ENCODE measurements at regions not wholly inside any gene's neighbourhood (a gene's known extent, or its start where the extent isn't known, plus 50 kb on each side); places are given as distances from the start of the nearest gene placed in this dataset.

DNA sequence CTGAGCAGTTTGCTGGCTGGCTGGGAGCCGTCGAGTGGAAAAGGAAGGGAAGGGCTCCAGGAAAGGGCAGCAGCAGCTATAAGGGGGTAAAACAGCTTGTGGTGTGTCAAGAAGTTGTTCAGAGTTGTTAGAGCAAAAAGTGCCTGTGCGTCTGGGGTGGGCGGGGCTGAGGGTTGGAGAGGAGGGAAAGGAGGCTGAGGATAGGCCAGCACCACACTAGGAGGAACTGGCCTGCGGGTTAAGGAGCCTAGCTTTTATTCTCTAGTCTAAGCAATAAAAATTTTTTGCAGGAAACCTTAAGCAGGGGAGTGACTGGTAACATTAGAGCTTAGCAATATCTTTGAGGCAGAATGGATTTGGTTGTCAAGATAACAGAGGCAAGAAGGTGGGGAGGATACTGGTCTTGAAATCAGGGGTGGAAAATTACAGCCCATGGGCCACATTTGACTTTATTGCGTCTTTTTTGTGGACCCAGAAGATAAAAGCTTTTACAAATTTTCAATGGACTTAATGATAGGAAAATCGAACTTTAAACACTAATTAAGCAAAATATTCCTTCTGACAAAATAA lies 134.5 kb upstream of the AADACL2 start:
- H3K36me3 ChIP-seq (ENCODE audit: control insufficient read depth, insufficient read depth, low read length) = no peaks in the 10 kb centered on the region
- no peak overlapping the region; the same call in 1 of the 2 replicates for H3K4me2 ChIP-seq (ENCODE audit: insufficient read depth, low read length)
- FAIRE-seq (peak; percentile 73), DNase-seq (ENCODE audit: extremely low read depth in 1 of 4, low spot score in 3 of 4) (peak; percentile 15 to 63 (median 32)), ATAC-seq (peak; percentile 91)
- no peaks in the 10 kb centered on the region for H3K79me2 ChIP-seq (ENCODE audit: control insufficient read depth, insufficient read depth, low read length)
- H3K4me1 ChIP-seq (replicated peaks in 1 of 2; ENCODE audit: control insufficient read depth in 2 of 2, insufficient read depth in 2 of 2, low read length in 2 of 2) = peaks cover 2 to 4% of the 10 kb centered on the region in 2 experiments; a peak in 2 of 5 replicates
- intact Hi-C loops (cut with micrococcal nuclease) (no loop called here), in situ Hi-C loops (cut with MboI) (no loop called here)
- ChIA-PET POLR2A (interaction anchor here (1.0 kb wide), 1 partner anchor 25 kb away, joined by 4 read pairs; no protein-coding TSS in a partner anchor), CTCF (ENCODE audit: low intra/inter-chr PET ratio) (no interaction called here)
- TF ChIP-seq MAZ (CRISPR knock-in tag; conservative IDR thresholded peaks at IDR 0.05 in 1 of 2, IDR thresholded peaks at IDR 0.05 in 1 of 2) (0 out of 4 replicates have a peak, but pooled peaks of 1 of the 2 experiments have one; percentile 12), ARNT (IDR thresholded peaks at IDR 0.05) (peak in 1 of 2 experiments; percentile 86; a peak in 2 of 4 replicates), ARID1B (IDR thresholded peaks at IDR 0.05) (peak; percentile 26; the same call in 1 of the 2 replicates), CBFA2T3 (IDR thresholded peaks at IDR 0.05) (peak; percentile 51), RBM15 (IDR thresholded peaks at IDR 0.05; ENCODE audit: insufficient read depth, low read length) (no peak)
- WGBS (ENCODE audit: insufficient coverage, low coverage, missing lambda C conversion rate) = 4% methylated on average over 7 of the region's 7 CpGs
- no peak overlapping the region for H3K4me3 ChIP-seq
- BruUV-seq (replicated peaks) = no TSS peak
- no peaks in the 10 kb centered on the region for H3K9me3 ChIP-seq (replicated peaks; ENCODE audit: control insufficient read depth, insufficient read depth, low read depth, low read length)
- peak overlapping the region; percentile 76 for H2AFZ ChIP-seq (ENCODE audit: low read depth, low read length)
- H3K27ac ChIP-seq (ENCODE audit: extremely low read depth, low read depth, low read length) = peak overlapping the region; percentile 6; the same call in 1 of the 3 replicates
- H3K27me3 ChIP-seq (ENCODE audit: control insufficient read depth in 2 of 2, insufficient read depth in 2 of 2, low read length in 2 of 2) = no peaks in the 10 kb centered on the region
- H3K9me1 ChIP-seq (ENCODE audit: control insufficient read depth, insufficient read depth, low read length) = no peaks in the 10 kb centered on the region
- peak overlapping the region in 1 of 2 experiments; percentile 26; a peak in 1 of 4 replicates for H3K9ac ChIP-seq (ENCODE audit: insufficient read depth in 1 of 2, low read depth in 2 of 2, low read length in 2 of 2)
- no peaks in the 10 kb centered on the region for H4K20me1 ChIP-seq (replicated peaks; ENCODE audit: control insufficient read depth, insufficient read depth, low read length)

- in situ Hi-C loops (cut with MboI) (no loop called here), intact Hi-C loops (cut with micrococcal nuclease) (no loop called here)
- Histone ChIP-seq H3K4me3 (no peak overlapping the region), H3K9ac (ENCODE audit: insufficient read depth in 1 of 2, low read depth in 2 of 2, low read length in 2 of 2) (no peak overlapping the region), H3K27me3 (ENCODE audit: control insufficient read depth in 2 of 2, insufficient read depth in 2 of 2, low read length in 2 of 2) (no peaks in the 10 kb centered on the region), H3K9me3 (replicated peaks; ENCODE audit: control insufficient read depth, insufficient read depth, low read depth, low read length) (no peaks in the 10 kb centered on the region), H3K4me1 (replicated peaks in 1 of 2; ENCODE audit: control insufficient read depth in 2 of 2, insufficient read depth in 2 of 2, low read length in 2 of 2) (peaks cover 2 to 4% of the 10 kb centered on the region in 2 experiments; a peak in 2 of 5 replicates), H3K79me2 (ENCODE audit: control insufficient read depth, insufficient read depth, low read length) (no peaks in the 10 kb centered on the region), H3K36me3 (ENCODE audit: control insufficient read depth, insufficient read depth, low read length) (no peaks in the 10 kb centered on the region), H2AFZ (ENCODE audit: low read depth, low read length) (peak overlapping the region; percentile 57), H3K9me1 (ENCODE audit: control insufficient read depth, insufficient read depth, low read length) (no peaks in the 10 kb centered on the region), H4K20me1 (replicated peaks; ENCODE audit: control insufficient read depth, insufficient read depth, low read length) (no peaks in the 10 kb centered on the region), H3K27ac (ENCODE audit: extremely low read depth, low read depth, low read length) (no peak overlapping the region), H3K4me2 (ENCODE audit: insufficient read depth, low read length) (no peak overlapping the region)
- FAIRE-seq (no peak), DNase-seq (ENCODE audit: extremely low read depth in 1 of 4, low spot score in 3 of 4) (no peak), ATAC-seq (no peak)
- TF ChIP-seq ZC3H4 (CRISPR knock-in tag; IDR thresholded peaks at IDR 0.05; ENCODE audit: borderline replicate concordance) (no peak), KLF1 (tag; IDR thresholded peaks at IDR 0.05) (no peak), POLR2AphosphoS5 (IDR thresholded peaks at IDR 0.05; ENCODE audit: control insufficient read depth, insufficient read depth, low read depth, low read length) (no peak), PPARD (CRISPR knock-in tag; IDR thresholded peaks at IDR 0.05) (no peak), ZFPM2 (CRISPR knock-in tag; IDR thresholded peaks at IDR 0.05) (no peak), MCM5 (IDR thresholded peaks at IDR 0.05; ENCODE audit: low read depth) (no peak), IRF2 (CRISPR knock-in tag; IDR thresholded peaks at IDR 0.05) (no peak), USF2 (CRISPR knock-in tag; IDR thresholded peaks at IDR 0.05) (no peak), ZFP36 (IDR thresholded peaks at IDR 0.05; ENCODE audit: low read depth, low read length, partially characterized antibody) (no peak), ETS1 (conservative IDR thresholded peaks at IDR 0.05; ENCODE audit: control insufficient read depth, low read depth, low read length) (no peak)
- no TSS peak for BruUV-seq (replicated peaks)
- CTCF ChIA-PET (ENCODE audit: low intra/inter-chr PET ratio) = no interaction called here
- 21% methylated on average over 5 of the region's 5 CpGs for WGBS (ENCODE audit: insufficient coverage, low coverage, missing lambda C conversion rate)
- POLR2A ChIA-PET = interaction anchor here (1.1 kb wide), 1 partner anchor 12 kb away, joined by 4 read pairs; no protein-coding TSS in a partner anchor
Observed at GRCh38 chr3:151596940-151597339, 136.1 kb upstream of the IGSF10 start.
